LoVo (cell line): ENCODE measurements at regions not wholly inside any gene's neighbourhood (a gene's known extent, or its start where the extent isn't known, plus 50 kb on each side); places are given as distances from the start of the nearest gene placed in this dataset.
"Not testable (repeated sequence)": the region's sequence is repeated elsewhere in the genome, so short reads cannot be mapped to it uniquely, and the experiment has no call there.

Source experiments
- DNase-seq: peaks from one replicate; pipeline ENCODE4 v3.0.0-alpha.2; 2016; ENCODE audit warnings: low spot score

GRCh38 chr5:2008851-2009629 is 126.3 kb upstream of the IRX4 start:
- DNase-seq, result no peak

DNA sequence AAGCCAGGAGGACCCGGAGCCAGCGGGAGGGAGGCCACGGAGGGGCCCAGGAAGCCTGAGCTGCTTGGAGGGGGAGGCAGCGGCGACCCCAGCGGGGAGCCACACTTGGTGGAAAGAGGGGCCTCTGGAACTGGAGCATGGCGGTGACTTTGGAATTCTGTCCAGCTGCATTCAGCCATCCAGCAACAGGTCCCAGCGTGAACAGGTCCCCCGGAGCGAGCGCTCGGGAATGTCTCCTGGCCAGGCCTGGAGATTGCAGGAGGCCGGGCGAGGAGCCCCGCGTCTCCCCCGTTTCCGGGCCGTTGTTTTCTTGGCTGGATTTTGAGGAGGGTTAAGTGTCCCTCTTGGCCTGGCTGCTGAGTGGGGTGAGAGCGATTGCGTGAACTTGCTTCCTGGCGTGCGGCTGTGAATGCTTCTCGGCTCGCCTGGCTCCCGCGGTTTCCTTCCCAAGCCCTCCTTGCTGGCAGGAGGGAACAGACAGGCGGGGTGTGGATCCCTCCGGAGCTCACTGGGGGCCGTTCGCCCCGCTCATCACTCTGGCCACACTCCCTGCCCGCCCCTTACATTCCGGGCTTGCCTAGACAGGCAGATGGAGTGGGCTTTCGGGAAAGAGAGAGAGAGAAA is 125.3 kb upstream of the IRX4 start:
- DNase-seq, result no peak

DNA sequence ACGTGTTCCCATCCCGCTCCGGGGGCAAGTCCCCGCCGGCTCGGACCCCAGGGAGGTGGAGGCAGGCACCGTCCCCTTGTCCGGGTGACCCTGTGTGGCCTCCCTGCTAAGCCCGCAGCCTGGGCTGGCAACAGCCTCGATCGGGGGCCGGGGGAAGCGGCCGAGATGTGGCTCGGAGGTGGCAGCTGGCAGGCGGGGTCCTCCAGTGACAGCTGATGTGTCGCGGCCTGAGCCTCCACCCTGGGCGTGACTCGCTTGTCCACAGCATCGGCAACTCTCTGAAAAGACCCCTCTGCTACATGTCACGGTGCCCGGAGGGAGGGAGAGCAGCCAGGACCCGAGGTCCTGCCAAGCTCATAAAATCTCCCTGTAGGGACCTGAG is 124.8 kb upstream of the IRX4 start:
- DNase-seq, result no peak

GRCh38 chr5:2006971-2007291 is 124.2 kb upstream of the IRX4 start:
- DNase-seq, result no peak

- no peak for DNase-seq
Measured at GRCh38 chr5:2006193-2006970, 123.7 kb upstream of the IRX4 start.

GRCh38 chr5:2005101-2006041 is 122.6 kb upstream of the IRX4 start:
- DNase-seq, result no peak

GRCh38 chr5:2003690-2004365 is 121.1 kb upstream of the IRX4 start:
- no peak for DNase-seq

DNA sequence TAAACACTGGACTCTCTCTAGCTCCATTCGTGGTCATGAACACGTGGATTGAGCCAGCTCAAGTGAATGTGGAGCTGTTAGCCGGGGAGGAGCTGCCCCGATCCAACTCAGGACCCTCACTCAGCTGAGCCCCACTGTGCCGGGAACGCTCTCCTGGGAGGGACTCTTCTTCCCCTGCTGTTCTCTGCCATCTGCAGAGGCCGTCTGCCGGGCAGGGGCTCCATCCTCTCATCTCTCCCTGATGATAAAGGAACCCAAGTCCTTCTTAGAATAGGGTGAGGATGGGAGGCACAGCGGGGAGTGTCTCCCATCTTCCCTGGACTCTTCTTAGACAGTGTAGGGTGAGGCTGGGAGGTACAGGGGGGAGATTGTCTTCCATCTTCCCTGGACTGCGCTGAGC is 120.5 kb upstream of the IRX4 start:
- DNase-seq, result no peak

- DNase-seq, result no peak
Measured at GRCh38 chr5:2001300-2001699, 118.6 kb upstream of the IRX4 start.

- no peak for DNase-seq
Measured at GRCh38 chr5:2000591-2000990, 117.9 kb upstream of the IRX4 start.

- no peak for DNase-seq
Measured at GRCh38 chr5:1999794-2000193, 117.1 kb upstream of the IRX4 start.

DNA sequence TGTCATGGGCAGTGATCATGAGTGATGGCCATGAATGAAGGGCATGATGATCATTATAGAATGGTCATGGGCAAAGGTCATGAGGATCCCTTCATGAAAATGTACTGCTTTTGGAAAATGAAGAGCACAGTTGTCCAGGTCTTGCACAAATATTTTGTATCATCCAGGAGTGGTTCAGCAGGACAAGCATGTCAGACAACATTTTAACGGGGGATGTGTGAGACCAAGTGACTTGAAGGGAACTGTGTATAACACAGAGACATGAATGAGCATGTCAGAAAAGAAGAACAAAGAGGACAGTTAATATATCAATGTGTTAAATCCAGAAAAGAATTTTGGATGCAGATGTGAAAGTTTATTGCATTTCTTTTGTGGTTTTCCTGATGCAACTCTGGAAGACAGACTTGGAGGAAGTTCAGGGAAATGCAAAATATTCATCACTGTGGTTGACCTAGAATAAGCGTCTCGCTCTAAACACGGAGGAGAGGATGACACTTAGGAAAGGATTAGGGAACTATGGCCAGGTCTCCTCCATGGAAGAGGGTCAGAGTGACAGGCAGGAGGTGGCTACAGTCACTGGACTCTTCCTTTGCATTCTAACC is 116.1 kb upstream of the IRX4 start:
- no peak for DNase-seq

DNA sequence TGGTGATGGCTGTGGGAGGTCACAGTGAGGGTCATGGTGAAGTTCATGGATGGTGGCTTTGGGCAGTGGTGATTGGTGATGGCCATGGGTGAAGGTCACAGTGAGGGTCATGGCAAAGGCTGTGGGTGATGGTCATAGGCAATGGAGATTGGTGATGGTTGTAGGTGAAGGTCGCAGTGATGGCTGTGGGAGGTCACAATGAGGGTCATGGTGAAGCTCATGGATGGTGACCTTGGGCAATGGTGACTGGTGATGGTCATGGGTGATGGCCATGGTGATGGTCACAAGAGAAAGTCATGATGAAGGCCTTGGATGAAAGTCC is 115.6 kb upstream of the IRX4 start:
- no peak for DNase-seq

DNA sequence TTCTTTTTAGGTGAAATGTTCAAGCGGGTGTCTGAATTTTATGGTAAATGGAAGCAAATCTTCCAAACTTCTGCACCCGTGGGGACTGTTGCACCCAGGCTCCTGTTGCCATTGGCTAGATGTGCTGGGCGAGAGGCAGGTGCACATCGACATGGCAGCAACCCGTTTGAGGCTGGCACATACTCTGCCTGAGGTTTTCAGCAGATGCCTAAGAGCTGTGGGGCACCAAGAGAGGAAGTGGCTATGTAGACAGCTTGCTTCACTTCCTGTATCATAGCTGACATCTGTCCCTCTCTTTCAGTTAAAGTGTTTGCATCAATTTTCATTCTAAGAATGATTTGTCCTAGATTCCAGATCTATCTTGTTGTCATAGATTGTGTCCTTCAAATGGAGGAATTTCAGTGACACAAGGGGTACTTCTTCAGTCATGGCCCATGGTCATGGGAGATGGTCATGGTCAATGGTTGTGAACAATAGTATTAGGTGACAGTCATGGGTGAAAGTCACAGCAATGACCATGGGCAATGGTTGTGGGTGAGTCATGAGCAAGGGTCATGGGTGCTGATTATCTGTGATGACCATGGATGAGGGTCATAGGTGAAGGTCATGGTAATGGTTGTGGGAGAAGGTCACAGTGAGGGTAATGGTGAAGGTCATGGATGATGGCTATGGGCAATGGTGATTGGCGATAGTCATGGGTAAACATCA is 115.1 kb upstream of the IRX4 start:
- no peak for DNase-seq

GRCh38 chr5:1995491-1995890 is 112.8 kb upstream of the IRX4 start:
- DNase-seq, result no peak

DNA sequence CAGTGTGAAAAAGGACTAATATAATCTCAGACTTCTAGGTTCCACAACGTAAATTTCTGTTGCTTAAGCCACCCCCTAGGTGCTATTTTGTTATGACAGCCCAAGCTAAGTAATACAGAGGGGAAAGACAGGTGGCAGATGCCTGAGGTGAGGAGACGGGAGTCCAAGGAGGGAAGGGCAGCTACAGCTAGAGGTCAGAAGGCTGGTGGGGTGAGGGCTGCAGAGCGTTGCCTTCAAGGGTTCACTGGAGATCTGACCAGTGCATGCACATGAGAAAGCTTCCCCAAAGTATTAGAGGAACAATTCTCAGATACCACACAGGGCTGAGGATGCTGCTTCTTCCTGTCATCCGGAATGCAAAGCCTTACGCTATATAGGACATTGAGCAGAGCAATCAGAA is 104.7 kb upstream of the IRX4 start:
- no peak for DNase-seq

- no peak for DNase-seq
Measured at GRCh38 chr5:1985781-1986180, 103.1 kb upstream of the IRX4 start.

- no peak for DNase-seq
Measured at GRCh38 chr5:1983919-1984695, 101.4 kb upstream of the IRX4 start.

GRCh38 chr5:1983401-1983800 is 100.7 kb upstream of the IRX4 start:
- no peak for DNase-seq

DNA sequence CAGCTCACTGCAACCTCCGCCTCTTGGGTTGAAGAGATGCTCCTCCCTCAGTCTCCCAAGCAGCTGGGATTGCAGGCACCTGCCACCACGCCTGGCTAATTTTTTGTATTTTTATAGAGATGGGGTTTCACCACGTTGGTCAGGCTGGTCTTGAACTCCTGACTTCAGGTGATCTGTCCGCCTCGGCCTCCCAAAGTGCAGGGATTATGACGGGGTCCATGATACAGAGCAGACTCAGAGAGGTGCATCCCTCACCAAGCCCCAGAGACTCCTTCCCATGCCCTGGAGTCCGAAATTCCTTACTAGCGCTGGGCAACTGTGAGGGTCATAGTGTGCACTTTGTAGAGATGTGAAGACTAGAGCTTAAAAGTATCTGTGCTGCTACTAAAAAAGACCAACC is 99.8 kb upstream of the IRX4 start:
- not testable (repeated sequence) for DNase-seq
